K562 (cell line): ENCODE measurements at regions not wholly inside any gene's neighbourhood (a gene's known extent, or its start where the extent isn't known, plus 50 kb on each side); places are given as distances from the start of the nearest gene placed in this dataset.
A peak's percentile ranks its signal among the peaks of the same experiment; 100 is the strongest.

Experiments used
- AFF1 ChIP-seq, 2 experiments: fragments of 450-650 bp; IDR thresholded peaks; 2 replicates each; pipeline ENCODE4 v1.6.1; 2018; ENCODE audit warnings: mild to moderate bottlenecking in 2 of 2, low read depth in 1 of 2; ENCODE audit not compliant: partially characterized antibody in 2 of 2
- ASH1L ChIP-seq: fragments of 450-650 bp; IDR thresholded peaks from 2 replicates; pipeline ENCODE4 v1.6.1; 2018; ENCODE audit warnings: borderline replicate concordance, mild to moderate bottlenecking, low read depth; ENCODE audit not compliant: partially characterized antibody
- CGGBP1 ChIP-seq: fragments of 250-450 bp; sonication (Bioruptor Pico); IDR thresholded peaks from 2 replicates; pipeline ENCODE4 v1.9.0; 2021; ENCODE audit warnings: mild to moderate bottlenecking
- CTCFL ChIP-seq: IDR thresholded peaks from 2 replicates; pipeline ENCODE4 v1.6.1; 2011; ENCODE audit warnings: borderline replicate concordance, low read depth, mild to moderate bottlenecking, moderate library complexity, low read length; ENCODE audit not compliant: insufficient read depth, poor library complexity, severe bottlenecking
- GABPB1 ChIP-seq: sonication (generic); formaldehyde crosslinking; IDR thresholded peaks from 2 replicates; pipeline ENCODE4 v1.8.0; 2022; ENCODE audit warnings: mild to moderate bottlenecking, missing genetic modification reagents
- MEF2A ChIP-seq: IDR thresholded peaks from 2 replicates; pipeline ENCODE4 v1.6.1; 2011; ENCODE audit warnings: low read depth, mild to moderate bottlenecking, low read length, moderate library complexity; ENCODE audit not compliant: control insufficient read depth
- NCOA6 ChIP-seq: fragments of 450-650 bp; IDR thresholded peaks from 2 replicates; pipeline ENCODE4 v1.6.1; 2017; ENCODE audit warnings: mild to moderate bottlenecking
- SMARCE1 ChIP-seq: fragments of 450-650 bp; IDR thresholded peaks from 2 replicates; pipeline ENCODE4 v1.7.1; 2016; ENCODE audit warnings: mild to moderate bottlenecking
- TAF7 ChIP-seq: fragments of 450-650 bp; IDR thresholded peaks from 2 replicates; pipeline ENCODE4 v1.6.1; 2016; ENCODE audit warnings: missing genetic modification characterization, missing compliant biosample characterization
- TSC22D4 ChIP-seq: fragments of 450-650 bp; IDR thresholded peaks from 2 replicates; pipeline ENCODE4 v1.6.1; 2016; ENCODE audit warnings: missing genetic modification characterization, missing biosample characterization, control low read depth
- ZFP36 ChIP-seq: fragments of 150-350 bp; IDR thresholded peaks from 2 replicates; pipeline ENCODE4 v1.6.1; 2018; ENCODE audit warnings: low read length, low read depth; ENCODE audit not compliant: partially characterized antibody
- ZKSCAN8 ChIP-seq: fragments of 200-800 bp; sonication (Bioruptor generic); IDR thresholded peaks from 2 replicates; pipeline ENCODE4 v1.6.1; 2016; ENCODE audit warnings: missing genetic modification characterization, missing compliant biosample characterization
- ZNF407 ChIP-seq: fragments of 450-650 bp; IDR thresholded peaks from 2 replicates; pipeline ENCODE4 v1.6.1; 2016; ENCODE audit warnings: low read depth

GRCh38 chr21:35565204-35565611 lies 495.1 kb downstream of the SETD4 start (continued):
- TF ChIP-seq AFF1 (IDR thresholded peaks at IDR 0.05; ENCODE audit: low read depth in 1 of 2, partially characterized antibody in 2 of 2) (no peak), ZKSCAN8 (CRISPR knock-in tag) (0 out of 2 replicates have a peak, but pooled peaks have one; percentile 44), CTCFL (no peak), ZNF407 (no peak), GABPB1 (CRISPR knock-in tag) (no peak), ZFP36 (no peak), MEF2A (peak; percentile 92), TAF7 (no peak), ASH1L (no peak), SMARCE1 (no peak), NCOA6 (no peak), CGGBP1 (CRISPR knock-in tag) (no peak), TSC22D4 (tag) (no peak)
